ENCODE measurements at regions not wholly inside any gene's neighbourhood (a gene's known extent, or its start where the extent isn't known, plus 50 kb on each side); places are given as distances from the start of the nearest gene placed in this dataset.

DNA sequence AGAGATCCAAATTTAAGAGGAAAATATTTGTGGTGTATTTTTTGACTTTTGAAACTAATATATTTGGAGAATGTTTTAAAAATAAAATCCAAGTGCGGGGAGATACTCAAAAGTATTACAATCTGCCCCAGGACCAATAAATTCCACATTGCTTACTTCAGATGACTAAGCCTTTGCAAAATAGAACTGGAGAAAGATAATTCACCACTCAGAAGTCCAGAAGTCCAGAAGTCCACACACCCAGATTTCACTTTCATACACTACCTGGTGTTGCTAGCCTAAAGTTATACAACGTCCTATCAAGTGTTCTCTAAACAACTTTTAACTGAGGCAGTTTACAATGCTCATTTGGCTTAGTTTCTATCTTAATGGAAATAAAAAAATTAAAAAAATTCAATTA, 487.0 kb upstream of the SEMA3D start:
- DNase-seq (ENCODE audit: low read depth in 2 of 2), result no peak
- Histone ChIP-seq H3K4me2 (ENCODE audit: extremely low read depth, insufficient read depth, low read length) (no peak overlapping the region), H3K79me2 (ENCODE audit: control insufficient read depth, insufficient read depth, low read length) (no peaks in the 10 kb centered on the region), H2AFZ (ENCODE audit: low read length) (no peak overlapping the region), H3K9ac (ENCODE audit: insufficient read depth, low read length) (no peak overlapping the region), H3K36me3 (ENCODE audit: control insufficient read depth, insufficient read depth, low read length) (no peaks in the 10 kb centered on the region), H3K27me3 (ENCODE audit: control insufficient read depth, insufficient read depth, low read length) (no peaks in the 10 kb centered on the region), H4K20me1 (ENCODE audit: control insufficient read depth, extremely low read depth, insufficient read depth, low read length) (no peaks in the 10 kb centered on the region), H3K9me3 (ENCODE audit: control insufficient read depth, insufficient read depth, low read depth, low read length) (no peaks in the 10 kb centered on the region), H3K4me3 (replicated peaks in 1 of 4; ENCODE audit: control extremely low read depth in 1 of 4, insufficient read depth in 1 of 4, low read depth in 3 of 4, low read length in 4 of 4) (no peak overlapping the region), H3K27ac (ENCODE audit: insufficient read depth, low read length) (no peak overlapping the region), H3K4me1 (ENCODE audit: control insufficient read depth, extremely low read depth, insufficient read depth, low read length) (no peaks in the 10 kb centered on the region)
- TF ChIP-seq, protein P1, sequence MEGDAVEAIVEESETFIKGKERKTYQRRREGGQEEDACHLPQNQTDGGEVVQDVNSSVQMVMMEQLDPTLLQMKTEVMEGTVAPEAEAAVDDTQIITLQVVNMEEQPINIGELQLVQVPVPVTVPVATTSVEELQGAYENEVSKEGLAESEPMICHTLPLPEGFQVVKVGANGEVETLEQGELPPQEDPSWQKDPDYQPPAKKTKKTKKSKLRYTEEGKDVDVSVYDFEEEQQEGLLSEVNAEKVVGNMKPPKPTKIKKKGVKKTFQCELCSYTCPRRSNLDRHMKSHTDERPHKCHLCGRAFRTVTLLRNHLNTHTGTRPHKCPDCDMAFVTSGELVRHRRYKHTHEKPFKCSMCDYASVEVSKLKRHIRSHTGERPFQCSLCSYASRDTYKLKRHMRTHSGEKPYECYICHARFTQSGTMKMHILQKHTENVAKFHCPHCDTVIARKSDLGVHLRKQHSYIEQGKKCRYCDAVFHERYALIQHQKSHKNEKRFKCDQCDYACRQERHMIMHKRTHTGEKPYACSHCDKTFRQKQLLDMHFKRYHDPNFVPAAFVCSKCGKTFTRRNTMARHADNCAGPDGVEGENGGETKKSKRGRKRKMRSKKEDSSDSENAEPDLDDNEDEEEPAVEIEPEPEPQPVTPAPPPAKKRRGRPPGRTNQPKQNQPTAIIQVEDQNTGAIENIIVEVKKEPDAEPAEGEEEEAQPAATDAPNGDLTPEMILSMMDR (conservative IDR thresholded peaks at IDR 0.05 in 1 of 2, IDR thresholded peaks at IDR 0.05 in 1 of 2; ENCODE audit: low read depth in 1 of 2, low read length in 2 of 2), result no peak
- no peak for TF ChIP-seq EZH2 (IDR thresholded peaks at IDR 0.05; ENCODE audit: low read length, missing control alignments)

DNA sequence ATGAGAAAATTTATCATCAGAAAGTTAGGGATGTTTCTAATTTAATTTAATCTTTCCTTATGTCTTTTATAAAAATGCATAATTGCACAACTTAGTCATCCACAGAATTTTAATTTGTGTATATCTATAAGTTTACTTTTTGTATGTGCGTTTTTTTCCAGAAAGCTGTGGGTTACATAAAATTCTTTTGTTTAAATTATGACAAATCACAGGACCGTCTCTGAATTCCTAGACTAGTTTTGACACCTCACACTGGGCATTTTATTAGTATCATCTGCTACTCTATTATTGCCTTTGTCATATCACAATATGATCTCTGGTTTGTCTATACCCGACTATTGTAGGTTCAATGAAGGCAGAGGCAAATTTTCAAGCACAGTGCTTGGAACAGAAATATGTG, 482.4 kb upstream of the SEMA3D start:
- no peak overlapping the region for H3K9ac ChIP-seq (ENCODE audit: insufficient read depth, low read length)
- TF ChIP-seq, protein P1 (conservative IDR thresholded peaks at IDR 0.05 in 1 of 2, IDR thresholded peaks at IDR 0.05 in 1 of 2; ENCODE audit: low read depth in 1 of 2, low read length in 2 of 2), result no peak
- TF ChIP-seq EZH2 (IDR thresholded peaks at IDR 0.05; ENCODE audit: low read length, missing control alignments), result no peak

DNA sequence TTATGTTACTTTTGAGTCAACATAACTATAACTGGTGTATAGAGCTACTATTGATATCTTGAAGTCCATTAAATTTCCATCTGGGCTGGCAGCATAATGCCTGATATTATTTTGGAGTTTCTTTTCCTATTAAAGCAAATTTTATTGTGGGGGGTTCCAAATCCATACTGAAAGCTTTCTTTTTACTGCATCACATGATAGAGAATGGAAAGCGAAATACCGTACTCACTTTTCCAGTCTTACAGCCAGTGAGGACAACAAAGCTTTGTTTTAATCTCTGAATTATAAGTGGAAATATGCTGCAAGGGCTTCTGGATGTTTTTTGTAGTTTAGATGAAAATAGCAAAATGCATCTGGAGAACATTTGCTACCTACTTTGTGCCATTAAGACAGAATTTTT, 477.5 kb upstream of the SEMA3D start:
- Histone ChIP-seq H4K20me1 (ENCODE audit: control insufficient read depth, extremely low read depth, insufficient read depth, low read length) (no peaks in the 10 kb centered on the region), H2AFZ (ENCODE audit: low read length) (no peak overlapping the region), H3K9ac (ENCODE audit: insufficient read depth, low read length) (no peak overlapping the region), H3K36me3 (ENCODE audit: control insufficient read depth, insufficient read depth, low read length) (no peaks in the 10 kb centered on the region), H3K4me1 (ENCODE audit: control insufficient read depth, extremely low read depth, insufficient read depth, low read length) (no peaks in the 10 kb centered on the region), H3K9me3 (ENCODE audit: control insufficient read depth, insufficient read depth, low read depth, low read length) (no peaks in the 10 kb centered on the region), H3K27ac (ENCODE audit: insufficient read depth, low read length) (no peak overlapping the region), H3K27me3 (ENCODE audit: control insufficient read depth, insufficient read depth, low read length) (no peaks in the 10 kb centered on the region), H3K79me2 (ENCODE audit: control insufficient read depth, insufficient read depth, low read length) (no peaks in the 10 kb centered on the region), H3K4me3 (replicated peaks in 1 of 4; ENCODE audit: control extremely low read depth in 1 of 4, insufficient read depth in 1 of 4, low read depth in 3 of 4, low read length in 4 of 4) (no peak overlapping the region), H3K4me2 (ENCODE audit: extremely low read depth, insufficient read depth, low read length) (no peak overlapping the region)
- DNase-seq (ENCODE audit: low read depth in 2 of 2), result no peak
- TF ChIP-seq, protein P1 (conservative IDR thresholded peaks at IDR 0.05 in 1 of 2, IDR thresholded peaks at IDR 0.05 in 1 of 2; ENCODE audit: low read depth in 1 of 2, low read length in 2 of 2), result no peak
- no peak for TF ChIP-seq EZH2 (IDR thresholded peaks at IDR 0.05; ENCODE audit: low read length, missing control alignments)

More for the DNA sequence above, 482.4 kb upstream of the SEMA3D start:
- Histone ChIP-seq H3K79me2 (ENCODE audit: control insufficient read depth, insufficient read depth, low read length) (no peaks in the 10 kb centered on the region), H3K9me3 (ENCODE audit: control insufficient read depth, insufficient read depth, low read depth, low read length) (no peaks in the 10 kb centered on the region), H3K27me3 (ENCODE audit: control insufficient read depth, insufficient read depth, low read length) (no peaks in the 10 kb centered on the region), H3K4me1 (ENCODE audit: control insufficient read depth, extremely low read depth, insufficient read depth, low read length) (no peaks in the 10 kb centered on the region), H4K20me1 (ENCODE audit: control insufficient read depth, extremely low read depth, insufficient read depth, low read length) (no peaks in the 10 kb centered on the region), H3K36me3 (ENCODE audit: control insufficient read depth, insufficient read depth, low read length) (no peaks in the 10 kb centered on the region), H3K4me3 (replicated peaks in 1 of 4; ENCODE audit: control extremely low read depth in 1 of 4, insufficient read depth in 1 of 4, low read depth in 3 of 4, low read length in 4 of 4) (no peak overlapping the region), H3K27ac (ENCODE audit: insufficient read depth, low read length) (no peak overlapping the region), H2AFZ (ENCODE audit: low read length) (no peak overlapping the region), H3K4me2 (ENCODE audit: extremely low read depth, insufficient read depth, low read length) (no peak overlapping the region)
- DNase-seq (ENCODE audit: low read depth in 2 of 2), result no peak
